Gastrocnemius medialis (tissue), 4 donors: ENCODE measurements at regions not wholly inside any gene's neighbourhood (a gene's known extent, or its start where the extent isn't known, plus 50 kb on each side); places are given as distances from the start of the nearest gene placed in this dataset.

Source experiments
- ATAC-seq, 2 donors: fragments of 150-250 bp; one replicate each; pipeline ENCODE4 v1.9.1; 2016
- DNase-seq, 2 donors: peaks; one replicate each; pipeline ENCODE4 v3.0.0-alpha.2; 2019
- H3K27ac ChIP-seq, 4 donors: fragments of 200-600 bp; sonication (generic); 1 replicate in 1 of 4; 2 replicates in 3 of 4; pipeline ENCODE4 v1.5.1; 2016 to 2018; ENCODE audit warnings: mild to moderate bottlenecking in 2 of 4, moderate library complexity in 1 of 4
- H3K27me3 ChIP-seq, 3 donors: fragments of 200-600 bp; sonication (generic) in 2 of 3; 1 replicate in 1 of 3; 2 replicates in 2 of 3; pipeline versions ENCODE4 v1.5.1 to v1.6.0; 2016 to 2019; ENCODE audit warnings: mild to moderate bottlenecking in 1 of 3, moderate library complexity in 1 of 3
- H3K36me3 ChIP-seq, 2 donors: fragments of 200-600 bp; sonication (generic) in 1 of 2; one replicate each; pipeline ENCODE4 v1.5.1; 2017 to 2018
- H3K4me1 ChIP-seq, 2 donors: fragments of 200-600 bp; sonication (generic) in 1 of 2; one replicate each; pipeline ENCODE4 v1.5.1; 2016 to 2017; ENCODE audit warnings: mild to moderate bottlenecking in 2 of 2
- H3K4me3 ChIP-seq, 4 donors: fragments of 200-600 bp; sonication (generic) in 3 of 4; 1 replicate in 1 of 4; 2 replicates in 3 of 4; pipeline ENCODE4 v1.5.1; 2016 to 2019; ENCODE audit warnings: mild to moderate bottlenecking in 2 of 4
- H3K9me3 ChIP-seq, 3 donors: fragments of 200-600 bp; sonication (generic) in 2 of 3; 1 replicate in 1 of 3; 2 replicates in 2 of 3; pipeline ENCODE4 v1.5.1; 2016 to 2019
- CTCF ChIP-seq, 5 experiments: fragments of 450-650 bp in 3 of 5; fragments of 200-600 bp in 2 of 5; sonication (generic) in 2 of 5; IDR thresholded peaks in 4 of 5; conservative IDR thresholded peaks in 1 of 5; 1 replicate in 4 of 5; 2 replicates in 1 of 5; pipeline ENCODE4 v1.5.1; 2016 to 2019; ENCODE audit warnings: antibody characterized with exemption in 5 of 5, mild to moderate bottlenecking in 3 of 5, moderate library complexity in 3 of 5
- POLR2A ChIP-seq, 2 donors: fragments of 450-650 bp; IDR thresholded peaks; one replicate each; pipeline ENCODE4 v1.6.1; 2017; ENCODE audit warnings: antibody characterized with exemption in 2 of 2, mild to moderate bottlenecking in 2 of 2, moderate library complexity in 2 of 2
- in situ Hi-C, 4 donors: fragments of 200-750 bp; cut with MboI; loops; one replicate each; pipeline versions ENCODE4 v1.15.0 to v1.8.0; 2017; ENCODE audit warnings: low sequenced_read_pairs in 4 of 4
- intact Hi-C: fragments of 100-400 bp; cut with DNase I; formaldehyde crosslinking; loops from one replicate; pipeline ENCODE4 v1.15.1; 2023; ENCODE audit warnings: low total_unique reads

DNA sequence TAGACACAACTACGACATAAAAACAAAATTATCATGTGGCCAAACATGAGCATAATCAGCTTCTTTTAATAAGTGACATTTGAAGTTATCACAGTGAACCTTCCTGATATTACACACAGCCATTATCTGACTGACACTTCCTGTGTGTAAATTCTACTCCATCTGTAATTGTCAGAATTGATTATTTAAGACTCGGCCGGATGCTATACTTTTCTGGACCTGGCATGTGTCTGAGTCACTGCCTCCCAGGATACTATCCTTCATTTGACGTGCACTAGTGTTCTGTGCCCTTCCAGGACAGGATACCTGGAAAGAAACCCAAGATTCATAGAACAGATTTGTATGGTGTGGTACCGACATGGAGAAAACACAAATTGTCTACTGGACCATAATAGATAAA is 242.0 kb downstream of the HS3ST3A1 start:
- no peak for ATAC-seq

DNA sequence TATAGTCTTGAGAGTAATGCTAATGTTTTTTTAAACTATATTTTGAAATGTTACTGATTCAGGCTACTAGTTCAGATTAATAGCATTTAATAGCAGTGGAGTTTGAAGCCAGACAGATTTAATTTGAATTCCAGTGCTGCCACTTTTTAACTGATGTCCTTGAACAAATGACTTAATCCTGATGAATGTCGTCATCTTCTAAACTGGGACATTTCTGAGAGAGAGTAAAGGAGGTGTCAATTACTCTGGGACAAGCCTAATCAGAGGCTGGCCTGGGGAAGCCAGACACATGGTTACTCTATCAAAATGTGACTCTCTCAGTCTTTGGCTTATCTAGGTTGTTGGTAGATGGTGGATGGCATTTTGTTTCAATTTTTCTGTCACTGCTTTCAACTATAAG is 246.7 kb downstream of the HS3ST3A1 start:
- TF ChIP-seq CTCF (IDR thresholded peaks at IDR 0.05 in 4 of 5, conservative IDR thresholded peaks at IDR 0.05 in 1 of 5), result no peak
- TF ChIP-seq POLR2A (IDR thresholded peaks at IDR 0.05), result no peak
- intact Hi-C loops (no loop called here), in situ Hi-C loops (no loop called here)
- DNase-seq (no peak), ATAC-seq (no peak)
- Histone ChIP-seq H3K27me3 (no peaks in the 10 kb centered on the region), H3K9me3 (no peaks in the 10 kb centered on the region), H3K4me1 (no peaks in the 10 kb centered on the region), H3K27ac (no peak overlapping the region), H3K36me3 (no peaks in the 10 kb centered on the region), H3K4me3 (no peak overlapping the region)

More for the DNA sequence above, 242.0 kb downstream of the HS3ST3A1 start:
- DNase-seq, result no peak
- no peak overlapping the region for H3K27ac ChIP-seq
- no peaks in the 10 kb centered on the region for H3K4me1 ChIP-seq
- in situ Hi-C loops, result no loop called here
- H3K27me3 ChIP-seq, result no peaks in the 10 kb centered on the region
- no peaks in the 10 kb centered on the region for H3K9me3 ChIP-seq
- intact Hi-C loops, result no loop called here
- no peak overlapping the region for H3K4me3 ChIP-seq
- H3K36me3 ChIP-seq, result no peaks in the 10 kb centered on the region
- TF ChIP-seq CTCF (IDR thresholded peaks at IDR 0.05 in 4 of 5, conservative IDR thresholded peaks at IDR 0.05 in 1 of 5) (no peak), POLR2A (IDR thresholded peaks at IDR 0.05) (no peak)

GRCh38 chr17:13353590-13353989 is 248.1 kb downstream of the HS3ST3A1 start:
- Histone ChIP-seq H3K4me3 (no peak overlapping the region), H3K9me3 (no peaks in the 10 kb centered on the region), H3K4me1 (no peaks in the 10 kb centered on the region), H3K36me3 (no peaks in the 10 kb centered on the region), H3K27ac (no peak overlapping the region), H3K27me3 (no peaks in the 10 kb centered on the region)
- ATAC-seq, result no peak
- intact Hi-C loops, result no loop called here
- DNase-seq, result no peak
- in situ Hi-C loops, result no loop called here
- TF ChIP-seq CTCF (IDR thresholded peaks at IDR 0.05 in 4 of 5, conservative IDR thresholded peaks at IDR 0.05 in 1 of 5), result no peak
- no peak for TF ChIP-seq POLR2A (IDR thresholded peaks at IDR 0.05)

DNA sequence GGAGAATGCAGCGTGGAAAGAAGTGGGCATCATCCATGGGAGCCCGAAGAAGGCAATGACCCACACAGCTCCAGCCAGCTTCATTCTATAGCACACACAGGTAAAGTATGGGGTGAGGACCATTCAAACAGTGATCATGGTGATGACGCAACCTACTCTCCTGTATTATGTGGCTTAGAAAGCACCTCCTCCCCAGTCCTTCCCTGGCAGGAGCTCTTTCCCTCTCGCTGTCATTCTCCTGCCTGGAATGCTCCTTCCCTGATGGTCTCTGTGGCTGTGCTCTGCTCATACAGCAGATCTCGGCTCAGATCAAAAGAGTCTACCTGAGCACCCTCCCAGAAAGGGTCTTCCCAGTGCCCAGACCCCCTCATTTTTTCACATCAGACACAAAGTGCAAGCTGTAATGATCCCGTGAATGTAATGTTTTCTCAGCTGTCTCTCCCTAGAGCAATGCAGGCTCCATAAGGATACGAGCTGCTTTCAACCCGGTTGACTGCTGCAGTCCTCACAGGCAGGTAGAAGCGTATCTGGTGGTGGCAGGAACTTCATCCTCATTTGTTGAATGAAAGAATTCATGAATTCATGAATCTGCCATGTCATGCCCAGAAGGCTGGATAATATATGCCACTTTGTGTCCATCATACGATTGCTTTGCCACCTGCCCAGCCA is 248.8 kb downstream of the HS3ST3A1 start:
- Histone ChIP-seq H3K4me3 (no peak overlapping the region), H3K4me1 (no peaks in the 10 kb centered on the region), H3K27ac (no peak overlapping the region), H3K9me3 (no peaks in the 10 kb centered on the region), H3K36me3 (no peaks in the 10 kb centered on the region), H3K27me3 (no peaks in the 10 kb centered on the region)
- TF ChIP-seq POLR2A (IDR thresholded peaks at IDR 0.05) (no peak), CTCF (IDR thresholded peaks at IDR 0.05 in 4 of 5, conservative IDR thresholded peaks at IDR 0.05 in 1 of 5) (no peak)
- ATAC-seq, result no peak
- DNase-seq, result no peak
- in situ Hi-C loops, result no loop called here
- intact Hi-C loops, result no loop called here

- DNase-seq, result no peak
- H3K27ac ChIP-seq, result no peak overlapping the region
- H3K9me3 ChIP-seq, result no peaks in the 10 kb centered on the region
- H3K36me3 ChIP-seq, result no peaks in the 10 kb centered on the region
- no peak for ATAC-seq
- H3K4me3 ChIP-seq, result no peak overlapping the region
- H3K4me1 ChIP-seq, result no peaks in the 10 kb centered on the region
- intact Hi-C loops, result no loop called here
- TF ChIP-seq POLR2A (IDR thresholded peaks at IDR 0.05), result no peak
- no peak for TF ChIP-seq CTCF (IDR thresholded peaks at IDR 0.05 in 4 of 5, conservative IDR thresholded peaks at IDR 0.05 in 1 of 5)
- no peaks in the 10 kb centered on the region for H3K27me3 ChIP-seq
- in situ Hi-C loops, result no loop called here
These were observed 250.7 kb downstream of the HS3ST3A1 start for GRCh38 chr17:13351046-13351445.
